ENCODE measurements at regions not wholly inside any gene's neighbourhood (a gene's known extent, or its start where the extent isn't known, plus 50 kb on each side); places are given as distances from the start of the nearest gene placed in this dataset.
A peak's percentile ranks its signal among the peaks of the same experiment; 100 is the strongest.

GRCh38 chr2:34102339-34102738, 503.2 kb upstream of the FAM98A start:
- Histone ChIP-seq H3K36me3 (no peaks in the 10 kb centered on the region), H3K4me1 (no peaks in the 10 kb centered on the region), H3K27me3 (no peaks in the 10 kb centered on the region), H3K4me3 (ENCODE audit: low read depth, low read length) (no peak overlapping the region), H3K9me3 (no peaks in the 10 kb centered on the region)
- DNase-seq = no peak
- TF ChIP-seq, protein P1, sequence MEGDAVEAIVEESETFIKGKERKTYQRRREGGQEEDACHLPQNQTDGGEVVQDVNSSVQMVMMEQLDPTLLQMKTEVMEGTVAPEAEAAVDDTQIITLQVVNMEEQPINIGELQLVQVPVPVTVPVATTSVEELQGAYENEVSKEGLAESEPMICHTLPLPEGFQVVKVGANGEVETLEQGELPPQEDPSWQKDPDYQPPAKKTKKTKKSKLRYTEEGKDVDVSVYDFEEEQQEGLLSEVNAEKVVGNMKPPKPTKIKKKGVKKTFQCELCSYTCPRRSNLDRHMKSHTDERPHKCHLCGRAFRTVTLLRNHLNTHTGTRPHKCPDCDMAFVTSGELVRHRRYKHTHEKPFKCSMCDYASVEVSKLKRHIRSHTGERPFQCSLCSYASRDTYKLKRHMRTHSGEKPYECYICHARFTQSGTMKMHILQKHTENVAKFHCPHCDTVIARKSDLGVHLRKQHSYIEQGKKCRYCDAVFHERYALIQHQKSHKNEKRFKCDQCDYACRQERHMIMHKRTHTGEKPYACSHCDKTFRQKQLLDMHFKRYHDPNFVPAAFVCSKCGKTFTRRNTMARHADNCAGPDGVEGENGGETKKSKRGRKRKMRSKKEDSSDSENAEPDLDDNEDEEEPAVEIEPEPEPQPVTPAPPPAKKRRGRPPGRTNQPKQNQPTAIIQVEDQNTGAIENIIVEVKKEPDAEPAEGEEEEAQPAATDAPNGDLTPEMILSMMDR (IDR thresholded peaks at IDR 0.05; ENCODE audit: low read depth, low read length) = no peak

- no peaks in the 10 kb centered on the region for H3K9me3 ChIP-seq
- no peak for DNase-seq
- H3K4me1 ChIP-seq = no peaks in the 10 kb centered on the region
- no peak overlapping the region for H3K4me3 ChIP-seq (ENCODE audit: low read depth, low read length)
- TF ChIP-seq, protein P1 (IDR thresholded peaks at IDR 0.05; ENCODE audit: low read depth, low read length) = no peak
- no peaks in the 10 kb centered on the region for H3K27me3 ChIP-seq
- H3K36me3 ChIP-seq = no peaks in the 10 kb centered on the region
Observed at GRCh38 chr2:34099377-34099776, 500.3 kb upstream of the FAM98A start.

- Histone ChIP-seq H3K4me1 (no peaks in the 10 kb centered on the region), H3K36me3 (no peaks in the 10 kb centered on the region), H3K9me3 (no peaks in the 10 kb centered on the region), H3K4me3 (ENCODE audit: low read depth, low read length) (no peak overlapping the region), H3K27me3 (no peaks in the 10 kb centered on the region)
- DNase-seq = no peak
- TF ChIP-seq, protein P1 (IDR thresholded peaks at IDR 0.05; ENCODE audit: low read depth, low read length) = no peak
Observed at GRCh38 chr2:34098256-34098655, 499.2 kb upstream of the FAM98A start.

DNA sequence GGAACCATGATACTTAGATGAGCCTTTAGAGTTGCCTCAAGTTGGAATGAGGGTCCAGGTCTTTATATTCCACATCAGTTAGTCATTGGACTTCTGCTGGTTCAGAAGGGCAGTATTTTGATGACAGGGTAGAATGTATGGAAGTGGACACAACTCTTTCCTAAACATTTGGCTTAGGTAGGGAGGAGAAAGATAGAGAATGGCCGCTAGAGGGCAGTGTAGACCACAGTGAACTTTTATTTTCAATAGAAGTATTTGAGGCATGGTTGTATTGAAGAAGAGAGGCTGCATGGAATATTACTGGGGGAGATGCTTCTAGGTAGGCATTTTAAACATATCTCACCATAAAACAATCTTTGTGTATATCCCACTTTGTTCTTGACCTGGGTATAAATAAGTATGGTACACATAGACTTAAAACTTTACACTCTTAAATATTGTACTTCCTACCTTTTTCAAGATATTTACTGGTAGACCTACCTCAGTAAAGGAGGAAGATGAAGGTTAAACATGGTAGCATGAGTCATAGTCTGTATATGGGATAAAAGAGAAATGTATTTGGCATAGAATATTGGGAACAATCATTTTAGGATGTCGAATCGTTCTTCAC, 497.6 kb upstream of the FAM98A start:
- no peaks in the 10 kb centered on the region for H3K9me3 ChIP-seq
- H3K4me1 ChIP-seq = no peaks in the 10 kb centered on the region
- no peak overlapping the region for H3K4me3 ChIP-seq (ENCODE audit: low read depth, low read length)
- TF ChIP-seq, protein P1 (IDR thresholded peaks at IDR 0.05; ENCODE audit: low read depth, low read length) = peak; percentile 81
- peak; percentile 65 for DNase-seq
- H3K36me3 ChIP-seq = no peaks in the 10 kb centered on the region
- H3K27me3 ChIP-seq = no peaks in the 10 kb centered on the region

- no peaks in the 10 kb centered on the region for H3K27me3 ChIP-seq
- no peaks in the 10 kb centered on the region for H3K4me1 ChIP-seq
- no peak for DNase-seq
- H3K9me3 ChIP-seq = no peaks in the 10 kb centered on the region
- TF ChIP-seq, protein P1 (IDR thresholded peaks at IDR 0.05; ENCODE audit: low read depth, low read length) = no peak
- H3K36me3 ChIP-seq = no peaks in the 10 kb centered on the region
- H3K4me3 ChIP-seq (ENCODE audit: low read depth, low read length) = no peak overlapping the region
Observed at GRCh38 chr2:34093790-34094189, 494.7 kb upstream of the FAM98A start.

- DNase-seq = no peak
- Histone ChIP-seq H3K4me3 (ENCODE audit: low read depth, low read length) (no peak overlapping the region), H3K4me1 (no peaks in the 10 kb centered on the region), H3K9me3 (no peaks in the 10 kb centered on the region), H3K27me3 (no peaks in the 10 kb centered on the region), H3K36me3 (no peaks in the 10 kb centered on the region)
- TF ChIP-seq, protein P1 (IDR thresholded peaks at IDR 0.05; ENCODE audit: low read depth, low read length) = no peak
Observed at GRCh38 chr2:34070196-34070595, 471.1 kb upstream of the FAM98A start.
